ENCODE measurements at regions not wholly inside any gene's neighbourhood (a gene's known extent, or its start where the extent isn't known, plus 50 kb on each side); places are given as distances from the start of the nearest gene placed in this dataset.

- no peak overlapping the region for H2BK20ac ChIP-seq (ENCODE audit: low read depth, low read length, poor library complexity, severe bottlenecking)
- no peaks in the 10 kb centered on the region; the same call in 1 of the 2 replicates for H3K79me2 ChIP-seq (ENCODE audit: insufficient read depth, low read length)
- no peak overlapping the region for H4K8ac ChIP-seq (replicated peaks; ENCODE audit: insufficient read length, low read depth, low read length)
- H3K9me3 ChIP-seq (ENCODE audit: control insufficient read depth, low read depth, low read length): peaks cover 13% of the 10 kb centered on the region
- H3T11ph ChIP-seq (ENCODE audit: low read length): no peak overlapping the region
- H3K4me1 ChIP-seq (ENCODE audit: insufficient read depth, low read length): no peaks in the 10 kb centered on the region
- no peak overlapping the region for H4K5ac ChIP-seq (ENCODE audit: insufficient read length, low read depth, low read length)
- no peak overlapping the region for H2BK12ac ChIP-seq (ENCODE audit: insufficient read length, low read depth, low read length)
- Mint-ChIP-seq H3K9me3 (peaks cover 5 to 17% of the 10 kb centered on the region in 2 experiments; a peak in 4 of 5 replicates), H3K4me3 (no peak overlapping the region), H3K27me3 (ENCODE audit: low read depth) (no peaks in the 10 kb centered on the region), H3K36me3 (ENCODE audit: insufficient read depth in 1 of 3, low read depth in 3 of 3) (peaks cover 0 to 4% (median 2%) of the 10 kb centered on the region in 3 experiments; a peak in 3 of 7 replicates), H3K4me1 (no peaks in the 10 kb centered on the region), H3K27ac (no peak overlapping the region)
- no peak overlapping the region for H2BK5ac ChIP-seq (ENCODE audit: insufficient read length, low read length)
- no peak for TF ChIP-seq CTCF (conservative IDR thresholded peaks at IDR 0.05)
- H3K14ac ChIP-seq (ENCODE audit: insufficient read depth, low read length): no peak overlapping the region
- H3K18ac ChIP-seq (ENCODE audit: insufficient read length, low read depth, low read length): no peak overlapping the region
- H3K23me2 ChIP-seq (ENCODE audit: insufficient read length, low read depth, low read length, poor library complexity, severe bottlenecking): no peaks in the 10 kb centered on the region
- H3K4me2 ChIP-seq (ENCODE audit: insufficient read depth, insufficient read length, low read length): no peak overlapping the region
- no peak overlapping the region for H3K4ac ChIP-seq (ENCODE audit: low read depth, low read length)
- no peak overlapping the region for H3K27ac ChIP-seq (ENCODE audit: insufficient read length, low read depth, low read length)
- H2AK5ac ChIP-seq (ENCODE audit: insufficient read length, low read length): no peak overlapping the region
- H3K9ac ChIP-seq (ENCODE audit: extremely low read depth, insufficient read length, low read length): no peak overlapping the region
- H3K56ac ChIP-seq (ENCODE audit: insufficient read length, low read depth, low read length): no peak overlapping the region
- H2AFZ ChIP-seq (ENCODE audit: low read length): no peak overlapping the region
- WGBS (ENCODE audit: extremely low coverage, insufficient read length, low lambda C conversion rate): no CpG with 5 or more reads among the region's 4 CpGs
- H2BK15ac ChIP-seq (ENCODE audit: low read depth, low read length): no peak overlapping the region
- no peaks in the 10 kb centered on the region for H4K20me1 ChIP-seq (ENCODE audit: control insufficient read depth, insufficient read depth, insufficient read length)
- H3K23ac ChIP-seq (ENCODE audit: insufficient read length, low read depth, low read length): no peak overlapping the region
- no peaks in the 10 kb centered on the region for H3K79me1 ChIP-seq (ENCODE audit: insufficient read depth, low read depth, low read length, poor library complexity, severe bottlenecking)
- no peaks in the 10 kb centered on the region for H3K27me3 ChIP-seq (ENCODE audit: insufficient read depth, low read length)
- no peak overlapping the region for H4K91ac ChIP-seq (ENCODE audit: insufficient read length, low read depth, low read length)
- DNase-seq: no peak
- no peak overlapping the region for H2BK120ac ChIP-seq (ENCODE audit: low read depth, low read length, poor library complexity, severe bottlenecking)
These were observed 105.1 kb upstream of the BCL6 start for GRCh38 chr3:187850258-187850921.

Measured in H9 (cell line).